ENCODE measurements at regions not wholly inside any gene's neighbourhood (a gene's known extent, or its start where the extent isn't known, plus 50 kb on each side); places are given as distances from the start of the nearest gene placed in this dataset.

GRCh38 chr4:154013576-154013975 is 224.7 kb upstream of the SFRP2 start:
- TF ChIP-seq CTCF (IDR thresholded peaks at IDR 0.05) (no peak), POLR2A (IDR thresholded peaks at IDR 0.05) (no peak)
